CD8-positive, alpha-beta memory T cell (primary cell): ENCODE measurements at regions not wholly inside any gene's neighbourhood (a gene's known extent, or its start where the extent isn't known, plus 50 kb on each side); places are given as distances from the start of the nearest gene placed in this dataset.
"Not testable (repeated sequence)": the region's sequence is repeated elsewhere in the genome, so short reads cannot be mapped to it uniquely, and the experiment has no call there.

Experiments used
- CTCF ChIA-PET: fragments of 350-600 bp; sonication (Branson Sonifier 250); formaldehyde crosslinking; loops from one replicate; lab custom pipeline; 2021; ENCODE audit warnings: antibody characterized with exemption; lab: Charles Lee
- POLR2A ChIA-PET: fragments of 350-600 bp; sonication (Branson Sonifier 250); formaldehyde crosslinking; loops from one replicate; lab custom pipeline; 2021; ENCODE audit warnings: antibody characterized with exemption; lab: Charles Lee
- DNase-seq, 5 donors: peaks; one replicate each; pipeline versions ENCODE4 v3.0.0 to v3.0.0-alpha.2; 2020 to 2022; ENCODE audit warnings: mixed read lengths in 1 of 5
- H3K27ac ChIP-seq: one replicate; pipeline ENCODE4 v1.7.0; 2013; ENCODE audit warnings: low read depth, mild to moderate bottlenecking, low read length, moderate library complexity
- H3K27me3 ChIP-seq: 2 replicates; pipeline ENCODE4 v1.7.0; 2013; ENCODE audit warnings: low read length, mild to moderate bottlenecking; ENCODE audit not compliant: insufficient read depth, poor library complexity, severe bottlenecking
- H3K36me3 ChIP-seq: 2 replicates; pipeline ENCODE4 v1.7.0; 2013; ENCODE audit warnings: mild to moderate bottlenecking, low read length, moderate library complexity; ENCODE audit not compliant: insufficient read depth
- H3K4me1 ChIP-seq: 2 replicates; pipeline ENCODE4 v1.7.0; 2013; ENCODE audit warnings: mild to moderate bottlenecking, low read length, moderate library complexity; ENCODE audit not compliant: insufficient read depth
- H3K4me3 ChIP-seq: 2 replicates; pipeline ENCODE4 v1.7.0; 2013; ENCODE audit warnings: mild to moderate bottlenecking, low read length
- H3K9me3 ChIP-seq: 2 replicates; pipeline ENCODE4 v1.7.0; 2013; ENCODE audit warnings: mild to moderate bottlenecking, low read length
- H3K27ac Mint-ChIP-seq, 8 donors: one replicate each; pipeline ENCODE4 v1.8.0; 2020 to 2021; ENCODE audit warnings: mixed read lengths in 8 of 8, mild to moderate bottlenecking in 6 of 8, inconsistent platforms in 3 of 8, moderate library complexity in 3 of 8
- H3K27me3 Mint-ChIP-seq, 2 donors: one replicate each; pipeline ENCODE4 v1.8.0; 2020 to 2021; ENCODE audit warnings: mixed read lengths in 2 of 2, mild to moderate bottlenecking in 1 of 2, moderate library complexity in 1 of 2
- H3K36me3 Mint-ChIP-seq, 3 donors: one replicate each; pipeline ENCODE4 v1.8.0; 2020 to 2021; ENCODE audit warnings: mixed read lengths in 3 of 3, inconsistent platforms in 1 of 3, mild to moderate bottlenecking in 1 of 3
- H3K4me1 Mint-ChIP-seq, 3 donors: one replicate each; pipeline ENCODE4 v1.8.0; 2020 to 2021; ENCODE audit warnings: mixed read lengths in 3 of 3, inconsistent platforms in 1 of 3, mild to moderate bottlenecking in 1 of 3
- H3K4me3 Mint-ChIP-seq, 7 donors: one replicate each; pipeline ENCODE4 v1.8.0; 2020 to 2021; ENCODE audit warnings: mixed read lengths in 7 of 7, mild to moderate bottlenecking in 6 of 7, moderate library complexity in 4 of 7, inconsistent platforms in 2 of 7
- H3K9me3 Mint-ChIP-seq, 5 donors: one replicate each; pipeline ENCODE4 v1.8.0; 2020 to 2022; ENCODE audit warnings: mixed read lengths in 5 of 5, mild to moderate bottlenecking in 3 of 5, moderate library complexity in 2 of 5, inconsistent platforms in 1 of 5

- H3K4me1 Mint-ChIP-seq, H3K4me3 ChIP-seq, H3K36me3 Mint-ChIP-seq, H3K27ac Mint-ChIP-seq, H3K27me3 Mint-ChIP-seq, POLR2A ChIA-PET, H3K4me3 Mint-ChIP-seq, H3K27ac ChIP-seq, H3K27me3 ChIP-seq, H3K4me1 ChIP-seq, CTCF ChIA-PET, H3K9me3 ChIP-seq, H3K9me3 Mint-ChIP-seq, H3K36me3 ChIP-seq: not testable (repeated sequence)
- DNase-seq, result peak in 2 of 5 donors; percentile 12 to 33
Measured at GRCh38 chr5:11392-11791, 80.6 kb upstream of the PLEKHG4B start.

DNA sequence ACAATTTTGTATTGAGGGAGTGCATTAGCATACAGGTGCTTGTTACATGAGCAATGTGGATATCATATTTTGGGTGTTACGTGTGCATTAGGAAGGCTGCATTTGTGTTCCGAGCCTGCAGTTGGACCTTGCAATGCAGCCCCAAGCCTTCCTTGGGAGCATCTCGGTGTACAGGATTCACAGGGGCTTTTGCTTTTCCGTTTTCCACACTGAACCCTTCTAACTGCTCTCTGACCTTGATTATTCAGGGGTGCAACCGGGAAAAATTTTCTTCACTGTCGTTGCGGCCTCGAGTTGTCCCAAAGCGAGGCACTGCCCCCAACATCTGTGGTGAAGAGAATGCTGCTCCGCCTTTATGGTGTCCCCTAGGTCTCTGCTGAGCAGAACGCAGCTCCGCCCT is 80.1 kb upstream of the PLEKHG4B start:
- Histone ChIP-seq H3K36me3 (no peaks in the 10 kb centered on the region), H3K4me3 (no peak overlapping the region), H3K9me3 (no peaks in the 10 kb centered on the region), H3K27ac (no peak overlapping the region), H3K27me3 (no peaks in the 10 kb centered on the region), H3K4me1 (no peaks in the 10 kb centered on the region)
- Mint-ChIP-seq H3K4me3 (no peak overlapping the region), H3K27ac (no peak overlapping the region), H3K9me3 (no peaks in the 10 kb centered on the region), H3K4me1 (no peaks in the 10 kb centered on the region), H3K27me3 (peaks cover 2 to 10% of the 10 kb centered on the region in 2 donors), H3K36me3 (no peaks in the 10 kb centered on the region)
- ChIA-PET CTCF (no interaction called here), POLR2A (no interaction called here)
- DNase-seq, result no peak

- Mint-ChIP-seq H3K27ac (no peak overlapping the region), H3K4me1 (no peaks in the 10 kb centered on the region)
- CTCF ChIA-PET, result no interaction called here
Measured at GRCh38 chr5:13234-13633, 78.7 kb upstream of the PLEKHG4B start.

GRCh38 chr5:14676-15075 is 77.3 kb upstream of the PLEKHG4B start:
- H3K9me3 ChIP-seq, H3K36me3 Mint-ChIP-seq, DNase-seq, H3K27ac Mint-ChIP-seq, H3K4me1 ChIP-seq, POLR2A ChIA-PET, H3K27me3 ChIP-seq, H3K4me3 Mint-ChIP-seq, H3K27ac ChIP-seq, H3K36me3 ChIP-seq, H3K9me3 Mint-ChIP-seq, CTCF ChIA-PET, H3K4me3 ChIP-seq, H3K4me1 Mint-ChIP-seq: not testable (repeated sequence)
- H3K27me3 Mint-ChIP-seq, result peaks cover 2 to 24% of the 10 kb centered on the region in 2 donors

More at GRCh38 chr5:13234-13633, 78.7 kb upstream of the PLEKHG4B start:
- Histone ChIP-seq H3K4me3 (no peak overlapping the region), H3K36me3 (no peaks in the 10 kb centered on the region), H3K27ac (no peak overlapping the region), H3K9me3 (no peaks in the 10 kb centered on the region), H3K27me3 (no peaks in the 10 kb centered on the region), H3K4me1 (no peaks in the 10 kb centered on the region)
- H3K9me3 Mint-ChIP-seq, result no peaks in the 10 kb centered on the region
- peaks cover 2 to 17% of the 10 kb centered on the region in 2 donors for H3K27me3 Mint-ChIP-seq
- no peak overlapping the region for H3K4me3 Mint-ChIP-seq
- H3K36me3 Mint-ChIP-seq, result no peaks in the 10 kb centered on the region
- POLR2A ChIA-PET, result no interaction called here
- no peak for DNase-seq

DNA sequence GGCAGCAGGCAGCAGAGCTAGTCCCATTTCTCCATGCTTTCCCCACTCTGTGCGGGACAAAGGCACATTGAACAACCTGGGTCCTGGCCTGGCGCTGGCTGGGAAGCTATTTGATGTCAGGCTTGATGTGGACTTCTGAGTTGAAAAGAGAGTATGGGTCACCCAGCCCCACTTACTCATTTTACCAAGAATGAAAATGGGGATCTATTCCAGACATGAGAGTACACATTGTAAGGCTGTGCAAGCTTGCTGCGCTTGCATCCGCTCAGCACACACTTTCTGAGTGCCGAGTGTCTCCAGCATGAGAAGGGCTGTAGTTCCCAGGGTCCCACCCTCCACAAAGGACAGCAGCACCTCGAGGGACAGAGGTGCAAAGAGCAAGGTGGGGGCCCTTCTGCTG is 71.7 kb upstream of the PLEKHG4B start:
- H3K4me1 Mint-ChIP-seq, H3K9me3 ChIP-seq, H3K36me3 Mint-ChIP-seq, H3K4me1 ChIP-seq, H3K9me3 Mint-ChIP-seq, DNase-seq, H3K4me3 ChIP-seq, H3K27me3 ChIP-seq, CTCF ChIA-PET, H3K27ac Mint-ChIP-seq, POLR2A ChIA-PET, H3K36me3 ChIP-seq, H3K27ac ChIP-seq, H3K4me3 Mint-ChIP-seq: not testable (repeated sequence)
- H3K27me3 Mint-ChIP-seq, result peaks cover 22 to 49% of the 10 kb centered on the region in 2 donors

GRCh38 chr5:21654-22233 is 70.2 kb upstream of the PLEKHG4B start:
- H3K27me3 Mint-ChIP-seq, result peaks cover 20 to 44% of the 10 kb centered on the region in 2 donors
- POLR2A ChIA-PET, result no interaction called here

DNA sequence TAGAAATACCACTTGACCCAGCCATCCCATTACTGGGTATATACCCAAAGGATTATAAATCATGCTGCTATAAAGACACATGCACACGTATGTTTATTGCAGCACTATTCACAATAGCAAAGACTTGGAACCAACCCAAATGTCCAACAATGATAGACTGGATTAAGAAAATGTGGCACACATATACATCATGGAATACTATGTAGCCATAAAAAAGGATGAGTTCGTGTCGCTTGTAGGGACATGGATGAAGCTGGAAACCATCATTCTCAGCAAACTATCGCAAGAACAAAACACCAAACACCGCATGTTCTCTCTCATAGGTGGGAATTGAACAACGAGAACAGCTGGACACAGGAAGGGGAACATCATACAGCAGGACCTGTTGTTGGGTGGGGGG is 68.1 kb upstream of the PLEKHG4B start:
- DNase-seq, H3K36me3 Mint-ChIP-seq, H3K9me3 ChIP-seq, H3K4me3 Mint-ChIP-seq, H3K27ac ChIP-seq, CTCF ChIA-PET, H3K4me3 ChIP-seq, H3K4me1 ChIP-seq, H3K27me3 ChIP-seq, H3K27ac Mint-ChIP-seq, H3K36me3 ChIP-seq, H3K4me1 Mint-ChIP-seq, POLR2A ChIA-PET: not testable (repeated sequence)
- peaks cover 7 to 17% (median 11%) of the 10 kb centered on the region in 5 donors for H3K9me3 Mint-ChIP-seq
- H3K27me3 Mint-ChIP-seq, result peaks cover 30 to 49% of the 10 kb centered on the region in 2 donors

More at GRCh38 chr5:21654-22233, 70.2 kb upstream of the PLEKHG4B start:
- Mint-ChIP-seq H3K36me3 (no peaks in the 10 kb centered on the region), H3K9me3 (peaks cover 0 to 3% (median 0%) of the 10 kb centered on the region in 5 donors), H3K4me1 (no peaks in the 10 kb centered on the region), H3K27ac (no peak overlapping the region), H3K4me3 (no peak overlapping the region)
- Histone ChIP-seq H3K27ac (no peak overlapping the region), H3K36me3 (no peaks in the 10 kb centered on the region), H3K4me1 (no peaks in the 10 kb centered on the region), H3K4me3 (no peak overlapping the region), H3K9me3 (no peaks in the 10 kb centered on the region), H3K27me3 (no peaks in the 10 kb centered on the region)
- CTCF ChIA-PET, result no interaction called here
- no peak for DNase-seq

GRCh38 chr5:25067-25466 is 66.9 kb upstream of the PLEKHG4B start:
- H3K4me3 Mint-ChIP-seq, H3K27ac Mint-ChIP-seq, H3K9me3 ChIP-seq, H3K4me1 Mint-ChIP-seq, H3K36me3 Mint-ChIP-seq, DNase-seq, H3K27me3 ChIP-seq, H3K4me1 ChIP-seq, H3K27ac ChIP-seq, H3K36me3 ChIP-seq, H3K4me3 ChIP-seq, POLR2A ChIA-PET, CTCF ChIA-PET: not testable (repeated sequence)
- H3K27me3 Mint-ChIP-seq, result peaks cover 32 to 49% of the 10 kb centered on the region in 2 donors
- peaks cover 7 to 20% (median 13%) of the 10 kb centered on the region in 5 donors for H3K9me3 Mint-ChIP-seq

DNA sequence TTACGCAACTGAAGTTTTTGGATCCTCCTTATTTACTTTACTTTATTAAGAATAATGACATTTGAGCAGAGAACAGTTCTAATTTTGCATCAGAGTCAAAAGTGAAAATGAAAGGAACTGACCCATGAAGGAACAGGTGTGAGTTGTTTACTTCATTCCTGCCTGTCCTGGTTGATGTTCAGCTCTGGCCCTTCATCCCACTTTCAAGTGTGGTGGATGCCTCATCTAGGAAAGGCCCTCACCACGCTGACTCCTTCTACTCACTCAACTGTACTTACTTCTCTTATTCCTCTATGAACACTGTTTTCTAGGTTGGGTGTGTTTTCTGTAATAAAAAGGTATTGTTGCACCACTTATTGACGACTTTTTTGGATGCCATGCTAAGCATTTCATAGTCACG is 61.8 kb upstream of the PLEKHG4B start:
- H3K27me3 ChIP-seq, result no peaks in the 10 kb centered on the region
- DNase-seq, result no peak
- H3K27ac ChIP-seq, result no peak overlapping the region
- H3K9me3 ChIP-seq, result no peaks in the 10 kb centered on the region
- H3K36me3 ChIP-seq, result no peaks in the 10 kb centered on the region
- no peaks in the 10 kb centered on the region for H3K36me3 Mint-ChIP-seq
- POLR2A ChIA-PET, result no interaction called here
- no peaks in the 10 kb centered on the region for H3K4me1 ChIP-seq
- no peak overlapping the region for H3K4me3 Mint-ChIP-seq
- H3K4me1 Mint-ChIP-seq, result peaks cover 0 to 1% (median 0%) of the 10 kb centered on the region in 3 donors
- H3K27ac Mint-ChIP-seq, result no peak overlapping the region
- H3K27me3 Mint-ChIP-seq, result peaks cover 24 to 57% of the 10 kb centered on the region in 2 donors
- CTCF ChIA-PET, result no interaction called here
- H3K9me3 Mint-ChIP-seq, result peaks cover 11 to 17% (median 14%) of the 10 kb centered on the region in 5 donors
- H3K4me3 ChIP-seq, result no peak overlapping the region
